SK-N-SH treated with all-trans-retinoic acid at 6 μM for 48 hours (cell line): ENCODE measurements at regions not wholly inside any gene's neighbourhood (a gene's known extent, or its start where the extent isn't known, plus 50 kb on each side); places are given as distances from the start of the nearest gene placed in this dataset.

Experiments used
- ATAC-seq: fragments of 200-7000 bp; cut with Tn5 transposase; 3 replicates; pipeline ENCODE4 v1.9.1; 2020; ENCODE audit warnings: mild to moderate bottlenecking, moderate library complexity
- ARNTL ChIP-seq: fragments of 450-650 bp; formaldehyde crosslinking; IDR thresholded peaks from 2 replicates; pipeline ENCODE4 v1.5.0; 2020; ENCODE audit warnings: low read depth, mild to moderate bottlenecking, moderate library complexity, borderline replicate concordance
- BACH2 ChIP-seq: fragments of 250-450 bp; sonication (Bioruptor Pico); IDR thresholded peaks from 2 replicates; pipeline ENCODE4 v1.9.0; 2021; ENCODE audit warnings: mild to moderate bottlenecking, borderline replicate concordance
- CREB5 ChIP-seq: fragments of 250-450 bp; sonication (Bioruptor Pico); IDR thresholded peaks from 2 replicates; pipeline ENCODE4 v1.5.1; 2020; ENCODE audit warnings: low read depth, mild to moderate bottlenecking, moderate library complexity
- CSDC2 ChIP-seq: fragments of 250-450 bp; sonication (Bioruptor Pico); IDR thresholded peaks from 2 replicates; pipeline ENCODE4 v1.5.0; 2020; ENCODE audit warnings: mild to moderate bottlenecking, moderate library complexity
- CSRNP3 ChIP-seq: fragments of 250-450 bp; sonication (Bioruptor Pico); IDR thresholded peaks from 2 replicates; pipeline ENCODE4 v1.5.1; 2021; ENCODE audit warnings: mild to moderate bottlenecking, moderate library complexity
- ESRRG ChIP-seq: fragments of 250-450 bp; sonication (Bioruptor Pico); IDR thresholded peaks from 2 replicates; pipeline ENCODE4 v1.6.1; 2021; ENCODE audit warnings: mild to moderate bottlenecking
- GLIS3 ChIP-seq: fragments of 250-450 bp; sonication (Bioruptor Pico); IDR thresholded peaks from 2 replicates; pipeline ENCODE4 v1.5.0; 2020; ENCODE audit warnings: mild to moderate bottlenecking, moderate library complexity
- ISL1 ChIP-seq: fragments of 250-450 bp; sonication (Bioruptor Pico); IDR thresholded peaks from 2 replicates; pipeline ENCODE4 v2.1.2; 2022; ENCODE audit warnings: mild to moderate bottlenecking, moderate library complexity
- OSR1 ChIP-seq: fragments of 250-450 bp; sonication (Bioruptor Pico); IDR thresholded peaks from 2 replicates; pipeline ENCODE4 v1.8.0; 2022; ENCODE audit warnings: moderate library complexity, mild to moderate bottlenecking, inconsistent platforms
- POU6F1 ChIP-seq: fragments of 250-450 bp; sonication (Bioruptor Pico); IDR thresholded peaks from 2 replicates; pipeline ENCODE4 v1.8.0; 2021; ENCODE audit warnings: low read depth, mild to moderate bottlenecking, moderate library complexity, borderline replicate concordance
- RARB ChIP-seq: fragments of 250-450 bp; sonication (Bioruptor Pico); IDR thresholded peaks from 2 replicates; pipeline ENCODE4 v1.8.0; 2021; ENCODE audit warnings: mild to moderate bottlenecking, moderate library complexity
- SNAI2 ChIP-seq: fragments of 250-450 bp; sonication (Bioruptor Pico); IDR thresholded peaks from 2 replicates; pipeline ENCODE4 v1.5.0; 2020; ENCODE audit warnings: mild to moderate bottlenecking, moderate library complexity
- TCF4 ChIP-seq: fragments of 250-450 bp; sonication (Bioruptor Pico); IDR thresholded peaks from 2 replicates; pipeline ENCODE4 v1.8.0; 2021; ENCODE audit warnings: mild to moderate bottlenecking, moderate library complexity, borderline replicate concordance
- TOX ChIP-seq: fragments of 250-450 bp; sonication (Bioruptor Pico); IDR thresholded peaks from 2 replicates; pipeline ENCODE4 v1.8.0; 2021; ENCODE audit warnings: mild to moderate bottlenecking, moderate library complexity, borderline replicate concordance
- TSHZ2 ChIP-seq: fragments of 250-450 bp; sonication (Bioruptor Pico); IDR thresholded peaks from 2 replicates; pipeline ENCODE4 v1.5.0; 2020; ENCODE audit warnings: mild to moderate bottlenecking, moderate library complexity
- ZC3H10 ChIP-seq: fragments of 250-450 bp; sonication (Bioruptor Pico); IDR thresholded peaks from 2 replicates; pipeline ENCODE4 v1.5.1; 2021; ENCODE audit warnings: mild to moderate bottlenecking, moderate library complexity
- ZFP3 ChIP-seq: fragments of 250-450 bp; sonication (Bioruptor Pico); IDR thresholded peaks from 2 replicates; pipeline ENCODE4 v1.5.0; 2020; ENCODE audit warnings: mild to moderate bottlenecking, moderate library complexity
- ZFP30 ChIP-seq: fragments of 450-650 bp; formaldehyde crosslinking; IDR thresholded peaks from 2 replicates; pipeline ENCODE4 v1.5.0; 2022; ENCODE audit warnings: mild to moderate bottlenecking, moderate library complexity
- ZNF565 ChIP-seq: fragments of 450-650 bp; formaldehyde crosslinking; conservative IDR thresholded peaks from 2 replicates; pipeline ENCODE4 v1.5.0; 2020; ENCODE audit warnings: low read depth, mild to moderate bottlenecking, moderate library complexity
- ZNF70 ChIP-seq: fragments of 450-650 bp; formaldehyde crosslinking; IDR thresholded peaks from 2 replicates; pipeline ENCODE4 v1.5.0; 2020; ENCODE audit warnings: mild to moderate bottlenecking, moderate library complexity
- ZNF8 ChIP-seq: fragments of 450-650 bp; formaldehyde crosslinking; IDR thresholded peaks from 2 replicates; pipeline ENCODE4 v1.5.0; 2020; ENCODE audit warnings: mild to moderate bottlenecking, moderate library complexity

- ATAC-seq, result no peak
Observed at GRCh38 chr9:80946496-80947170, 742.7 kb downstream of the TLE1 start.

GRCh38 chr9:80945436-80945835 is 743.9 kb downstream of the TLE1 start:
- ATAC-seq, result no peak
- TF ChIP-seq ESRRG (CRISPR knock-in tag), result no peak
- TF ChIP-seq ARNTL (CRISPR knock-in tag), result no peak
- TF ChIP-seq TOX, result no peak
- TF ChIP-seq ZFP30 (CRISPR knock-in tag), result no peak
- TF ChIP-seq TSHZ2 (CRISPR knock-in tag), result no peak
- no peak for TF ChIP-seq SNAI2 (CRISPR knock-in tag)
- no peak for TF ChIP-seq CREB5 (CRISPR knock-in tag)
- no peak for TF ChIP-seq OSR1 (CRISPR knock-in tag)
- TF ChIP-seq POU6F1, result no peak
- TF ChIP-seq RARB (CRISPR knock-in tag), result no peak
- no peak for TF ChIP-seq ZFP3 (CRISPR knock-in tag)

More at GRCh38 chr9:80946496-80947170, 742.7 kb downstream of the TLE1 start:
- TF ChIP-seq BACH2 (CRISPR knock-in tag), result no peak
- no peak for TF ChIP-seq ESRRG (CRISPR knock-in tag)
- TF ChIP-seq TCF4 (CRISPR knock-in tag), result no peak
- no peak for TF ChIP-seq GLIS3 (CRISPR knock-in tag)
- TF ChIP-seq ZNF8 (CRISPR knock-in tag), result no peak
- no peak for TF ChIP-seq ARNTL (CRISPR knock-in tag)
- TF ChIP-seq SNAI2 (CRISPR knock-in tag), result no peak
- no peak for TF ChIP-seq OSR1 (CRISPR knock-in tag)
- no peak for TF ChIP-seq ZNF565
- no peak for TF ChIP-seq ZC3H10 (CRISPR knock-in tag)
- TF ChIP-seq CSRNP3 (CRISPR knock-in tag), result no peak
- TF ChIP-seq ISL1 (CRISPR knock-in tag), result no peak
- TF ChIP-seq CSDC2, result no peak
- TF ChIP-seq RARB (CRISPR knock-in tag), result no peak
- no peak for TF ChIP-seq TSHZ2 (CRISPR knock-in tag)
- no peak for TF ChIP-seq ZFP3 (CRISPR knock-in tag)
- no peak for TF ChIP-seq ZNF70 (CRISPR knock-in tag)
